ENCODE measurements at regions not wholly inside any gene's neighbourhood (a gene's known extent, or its start where the extent isn't known, plus 50 kb on each side); places are given as distances from the start of the nearest gene placed in this dataset.
"Not testable (repeated sequence)": the region's sequence is repeated elsewhere in the genome, so short reads cannot be mapped to it uniquely, and the experiment has no call there.

DNA sequence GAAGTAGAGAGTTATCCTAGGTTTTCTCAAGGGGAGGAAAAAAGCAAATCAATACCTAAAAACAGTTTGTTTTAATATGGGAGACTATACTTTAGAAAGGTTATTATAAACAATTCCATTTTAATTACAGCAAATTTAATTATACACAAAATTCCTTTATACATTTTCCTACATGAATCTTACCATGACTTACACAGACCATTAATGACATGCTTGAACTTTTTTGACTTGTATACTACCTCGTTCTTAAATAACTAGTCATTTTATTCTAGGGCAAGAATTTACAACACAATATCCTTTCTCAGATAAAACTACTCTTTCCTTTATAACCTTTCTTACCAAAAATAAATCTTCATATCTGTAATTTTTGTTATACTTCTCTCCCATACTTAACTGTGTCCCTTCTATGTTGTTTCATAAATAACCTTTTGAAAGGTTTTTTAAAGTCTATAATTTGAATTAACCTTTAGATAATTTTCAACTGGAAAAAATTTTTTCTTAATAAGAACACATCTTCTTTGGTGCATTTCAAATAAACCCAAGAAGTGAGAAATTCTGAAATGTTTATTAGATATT lies 729.4 kb downstream of the TENT5A start:
- Mint-ChIP-seq H3K9me3 (peaks cover 28% of the 10 kb centered on the region), H3K4me3 (no peak overlapping the region), H3K4me1 (ENCODE audit: low read depth) (no peaks in the 10 kb centered on the region), H3K36me3 (ENCODE audit: low read depth) (no peaks in the 10 kb centered on the region), H3K27ac (no peak overlapping the region), H3K27me3 (ENCODE audit: low read depth) (no peaks in the 10 kb centered on the region)
- no peak for DNase-seq (ENCODE audit: low spot score)

DNA sequence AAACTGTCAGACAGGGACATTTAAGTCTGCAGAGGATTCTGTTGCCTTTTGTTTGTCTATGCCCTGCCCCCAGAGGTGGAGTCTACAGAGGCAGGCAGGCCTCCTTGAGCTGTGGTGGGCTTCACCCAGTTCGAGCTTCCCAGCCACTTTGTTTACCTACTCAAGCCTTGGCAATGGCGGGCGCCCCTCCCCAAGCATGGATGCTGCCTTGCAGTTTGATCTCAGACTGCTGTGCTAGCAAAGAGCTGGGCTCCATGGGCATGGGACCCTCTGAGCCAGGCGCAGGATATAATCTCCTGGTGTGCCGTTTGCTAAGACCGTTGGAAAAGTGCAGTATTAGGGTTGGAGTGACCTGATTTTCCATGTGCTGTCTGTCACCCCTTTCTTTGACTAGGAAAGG lies 734.9 kb downstream of the TENT5A start:
- H3K4me1 Mint-ChIP-seq (ENCODE audit: low read depth); H3K27ac Mint-ChIP-seq; DNase-seq (ENCODE audit: low spot score); H3K36me3 Mint-ChIP-seq (ENCODE audit: low read depth); H3K27me3 Mint-ChIP-seq (ENCODE audit: low read depth); H3K4me3 Mint-ChIP-seq: not testable (repeated sequence)
- peaks cover 14% of the 10 kb centered on the region for H3K9me3 Mint-ChIP-seq

DNA sequence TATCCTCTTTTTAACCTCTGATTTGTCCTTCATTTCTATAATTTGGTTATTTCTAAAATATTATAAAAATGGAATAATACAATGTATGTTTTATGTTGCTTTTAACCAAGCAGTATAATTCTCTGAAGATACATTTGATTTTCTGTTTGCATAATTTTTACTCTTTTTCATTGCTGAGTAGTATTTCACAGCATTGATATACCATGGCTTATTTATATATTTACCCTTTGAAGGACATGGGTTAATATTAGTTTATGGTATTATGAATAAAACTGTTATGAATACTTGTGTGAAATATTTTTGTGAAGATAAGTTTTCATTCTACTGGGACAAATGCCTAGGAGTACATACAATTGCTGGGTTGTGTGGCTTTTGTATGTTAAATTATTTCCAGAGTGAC lies 748.6 kb downstream of the TENT5A start:
- no peaks in the 10 kb centered on the region for H3K4me1 Mint-ChIP-seq (ENCODE audit: low read depth)
- no peak overlapping the region for H3K4me3 Mint-ChIP-seq
- H3K27me3 Mint-ChIP-seq (ENCODE audit: low read depth): no peaks in the 10 kb centered on the region
- DNase-seq (ENCODE audit: low spot score): no peak
- H3K36me3 Mint-ChIP-seq (ENCODE audit: low read depth): no peaks in the 10 kb centered on the region
- H3K9me3 Mint-ChIP-seq: peaks cover 14% of the 10 kb centered on the region
- no peak overlapping the region for H3K27ac Mint-ChIP-seq

DNA sequence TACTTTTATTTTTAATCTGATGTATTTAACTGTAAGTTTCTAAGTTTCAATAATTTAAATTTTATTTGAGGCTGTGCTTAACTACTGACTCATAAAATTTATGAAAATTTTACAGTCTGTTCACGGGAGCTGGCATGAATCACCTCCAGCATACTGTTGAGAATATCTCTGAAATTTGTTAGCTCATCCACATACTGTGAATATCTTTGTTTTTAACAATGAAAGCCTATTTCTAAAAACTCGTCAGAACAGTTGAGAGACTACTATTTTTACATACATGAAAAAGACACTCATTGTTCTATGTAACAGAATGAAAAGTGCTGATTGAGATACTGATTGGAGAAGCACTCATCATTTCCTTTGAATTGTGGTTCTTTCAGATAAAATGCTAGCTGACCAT lies 749.3 kb downstream of the TENT5A start:
- Mint-ChIP-seq H3K4me1 (ENCODE audit: low read depth) (no peaks in the 10 kb centered on the region), H3K27me3 (ENCODE audit: low read depth) (no peaks in the 10 kb centered on the region), H3K27ac (no peak overlapping the region), H3K36me3 (ENCODE audit: low read depth) (no peaks in the 10 kb centered on the region), H3K9me3 (peaks cover 14% of the 10 kb centered on the region), H3K4me3 (no peak overlapping the region)
- DNase-seq (ENCODE audit: low spot score): no peak

DNA sequence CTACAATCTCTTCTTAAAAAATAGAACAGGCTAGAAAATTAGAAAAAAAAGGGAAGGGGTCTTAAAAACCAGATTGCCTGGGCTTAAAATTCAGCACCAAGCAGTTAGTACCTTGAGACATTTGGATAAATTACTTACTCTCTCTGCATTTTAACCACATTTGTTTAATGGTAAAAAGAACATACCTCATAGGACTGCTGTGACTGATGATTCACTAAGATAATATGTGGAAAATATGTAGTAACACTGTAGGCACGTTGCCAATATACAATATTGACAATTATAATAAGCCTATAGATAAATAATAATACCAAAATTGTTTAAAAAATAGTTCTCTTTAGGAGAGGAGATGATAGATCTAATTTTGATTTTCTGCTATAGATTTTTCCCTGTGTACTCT lies 750.4 kb downstream of the TENT5A start:
- H3K4me3 Mint-ChIP-seq: no peak overlapping the region

DNA sequence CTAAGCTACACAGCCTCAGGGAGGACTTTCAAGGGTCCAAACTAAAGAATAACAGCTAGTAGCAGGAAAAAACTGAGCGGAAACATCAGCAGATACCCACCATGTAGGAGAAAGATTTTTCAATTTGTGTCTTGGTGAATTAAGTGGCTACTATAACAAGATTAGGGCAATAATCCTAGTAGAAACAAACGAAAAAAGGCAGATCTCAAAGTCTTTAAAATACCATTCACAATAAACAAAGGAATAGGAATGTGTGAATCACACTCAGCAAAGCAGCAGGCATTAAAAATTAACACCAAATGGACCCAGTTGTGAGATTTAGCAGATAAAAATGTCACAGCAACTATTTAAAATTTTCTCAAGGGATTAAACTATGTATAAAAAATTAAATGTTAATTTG lies 761.2 kb downstream of the TENT5A start:
- Mint-ChIP-seq H3K4me3 (no peak overlapping the region), H3K27me3 (ENCODE audit: low read depth) (no peaks in the 10 kb centered on the region), H3K4me1 (ENCODE audit: low read depth) (no peaks in the 10 kb centered on the region), H3K9me3 (peaks cover 8% of the 10 kb centered on the region), H3K27ac (no peak overlapping the region), H3K36me3 (ENCODE audit: low read depth) (no peaks in the 10 kb centered on the region)
- no peak for DNase-seq (ENCODE audit: low spot score)

More for the DNA sequence above, 750.4 kb downstream of the TENT5A start:
- Mint-ChIP-seq H3K36me3 (ENCODE audit: low read depth) (no peaks in the 10 kb centered on the region), H3K27me3 (ENCODE audit: low read depth) (no peaks in the 10 kb centered on the region), H3K4me1 (ENCODE audit: low read depth) (no peaks in the 10 kb centered on the region), H3K27ac (no peak overlapping the region), H3K9me3 (peaks cover 9% of the 10 kb centered on the region)
- no peak for DNase-seq (ENCODE audit: low spot score)

DNA sequence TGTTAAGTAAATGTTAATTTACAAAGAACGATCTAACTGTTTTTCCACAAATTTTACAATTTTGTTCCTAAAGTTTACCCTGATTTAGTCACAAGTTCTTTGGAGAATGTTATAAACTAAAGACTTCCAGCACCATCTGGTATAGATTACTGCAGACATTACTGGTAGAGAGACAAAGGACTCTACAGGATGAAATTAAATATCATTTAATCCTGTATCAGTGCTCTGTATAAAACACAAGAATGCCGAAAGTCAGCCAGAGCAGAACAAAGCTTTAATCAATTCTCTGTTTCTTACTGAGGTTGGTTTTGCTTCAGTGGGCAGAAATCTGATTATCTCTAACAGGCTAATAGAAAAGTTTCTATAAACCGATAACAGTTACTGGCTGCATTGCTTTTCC lies 763.6 kb downstream of the TENT5A start:
- no peak overlapping the region for H3K27ac Mint-ChIP-seq
- no peak overlapping the region for H3K4me3 Mint-ChIP-seq
- H3K36me3 Mint-ChIP-seq (ENCODE audit: low read depth): no peaks in the 10 kb centered on the region
- H3K27me3 Mint-ChIP-seq (ENCODE audit: low read depth): no peaks in the 10 kb centered on the region
- H3K9me3 Mint-ChIP-seq: peaks cover 3% of the 10 kb centered on the region
- no peaks in the 10 kb centered on the region for H3K4me1 Mint-ChIP-seq (ENCODE audit: low read depth)
- DNase-seq (ENCODE audit: low spot score): no peak

DNA sequence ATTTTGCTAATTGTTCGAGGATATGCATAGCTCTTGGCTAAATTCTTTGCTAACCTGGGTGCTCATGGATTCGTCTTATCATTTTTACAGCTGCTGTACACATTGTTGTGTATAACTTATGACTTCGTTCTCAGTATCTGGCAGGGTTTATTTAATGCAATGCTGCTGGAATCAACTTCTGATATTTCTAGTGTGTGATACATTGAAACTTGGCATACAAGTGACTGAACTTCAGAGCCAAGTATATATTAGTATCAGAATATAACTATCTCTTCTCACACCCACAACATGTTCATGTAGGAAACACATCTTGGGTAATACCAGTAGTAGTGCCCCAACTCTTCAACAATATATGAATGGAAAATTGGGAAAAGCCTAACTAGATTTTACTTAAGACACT lies 764.2 kb downstream of the TENT5A start:
- Mint-ChIP-seq H3K27ac (no peak overlapping the region), H3K27me3 (ENCODE audit: low read depth) (no peaks in the 10 kb centered on the region), H3K36me3 (ENCODE audit: low read depth) (no peaks in the 10 kb centered on the region), H3K4me1 (ENCODE audit: low read depth) (no peaks in the 10 kb centered on the region), H3K9me3 (peaks cover 6% of the 10 kb centered on the region), H3K4me3 (no peak overlapping the region)
- no peak for DNase-seq (ENCODE audit: low spot score)

DNA sequence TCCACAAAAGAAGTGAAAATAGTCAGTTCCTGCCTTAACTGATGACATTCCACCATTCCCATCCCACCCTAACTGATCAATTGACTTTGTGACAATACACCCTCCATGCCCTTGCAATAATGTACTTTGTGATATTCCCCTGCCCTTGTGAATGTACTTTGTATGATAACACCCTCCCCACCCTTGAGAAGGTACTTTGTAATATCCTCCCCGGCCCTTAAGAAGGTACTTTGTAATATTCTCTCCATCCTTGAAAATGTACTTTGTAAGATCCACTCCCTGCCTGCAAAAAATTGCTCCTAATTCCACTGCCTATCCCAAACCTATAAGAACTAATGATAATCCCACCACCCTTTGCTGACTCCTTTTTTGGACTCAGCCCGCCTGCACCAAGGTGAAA lies 771.3 kb downstream of the TENT5A start:
- not testable (repeated sequence) for H3K36me3 Mint-ChIP-seq (ENCODE audit: low read depth); H3K9me3 Mint-ChIP-seq; H3K27me3 Mint-ChIP-seq (ENCODE audit: low read depth); H3K27ac Mint-ChIP-seq; H3K4me1 Mint-ChIP-seq (ENCODE audit: low read depth); DNase-seq (ENCODE audit: low spot score); H3K4me3 Mint-ChIP-seq

DNA sequence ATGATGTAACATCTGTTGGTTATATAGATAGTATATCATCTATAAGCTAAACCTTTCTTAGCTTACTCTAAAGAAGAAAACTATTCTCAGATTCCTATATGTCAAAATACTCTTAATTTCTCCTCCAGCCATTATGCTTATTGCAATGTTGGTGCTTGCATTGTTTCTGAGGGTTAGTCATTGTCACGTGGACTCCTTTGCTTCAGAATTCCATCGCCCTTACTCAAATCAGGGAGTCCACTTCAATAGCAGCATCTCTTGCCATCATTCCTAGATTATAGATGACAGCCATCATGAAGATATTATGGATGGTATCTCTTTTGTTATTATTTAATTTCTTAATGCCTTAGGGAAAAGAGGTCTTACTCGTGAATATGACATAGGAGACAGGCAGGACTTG lies 776.1 kb downstream of the TENT5A start:
- H3K4me1 Mint-ChIP-seq (ENCODE audit: low read depth): no peaks in the 10 kb centered on the region
- H3K27ac Mint-ChIP-seq: no peak overlapping the region
- no peak for DNase-seq (ENCODE audit: low spot score)
- H3K9me3 Mint-ChIP-seq: peaks cover 3% of the 10 kb centered on the region
- no peak overlapping the region for H3K4me3 Mint-ChIP-seq
- H3K27me3 Mint-ChIP-seq (ENCODE audit: low read depth): no peaks in the 10 kb centered on the region
- H3K36me3 Mint-ChIP-seq (ENCODE audit: low read depth): no peaks in the 10 kb centered on the region

DNA sequence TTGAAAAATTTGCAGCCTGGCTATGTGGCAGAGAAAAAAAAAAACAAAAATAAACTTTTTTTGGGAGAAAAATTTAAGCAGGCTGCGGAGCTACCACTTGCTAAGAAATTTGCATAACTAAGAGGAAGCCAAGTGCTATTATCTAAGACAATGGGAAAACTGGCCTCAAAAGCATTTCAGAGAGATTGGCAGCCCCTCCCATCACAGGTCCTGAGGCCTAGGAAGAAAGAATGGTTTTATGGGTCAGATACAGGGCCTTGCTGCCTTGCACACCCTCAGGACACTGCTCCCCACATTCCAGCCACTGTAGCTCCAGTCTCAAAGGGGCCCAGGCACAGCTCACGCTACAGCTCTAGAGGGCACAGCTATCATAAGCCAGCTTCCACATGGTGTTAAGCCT lies 777.9 kb downstream of the TENT5A start:
- Mint-ChIP-seq H3K4me1 (ENCODE audit: low read depth) (no peaks in the 10 kb centered on the region), H3K27me3 (ENCODE audit: low read depth) (no peaks in the 10 kb centered on the region), H3K4me3 (no peak overlapping the region), H3K36me3 (ENCODE audit: low read depth) (no peaks in the 10 kb centered on the region), H3K9me3 (no peaks in the 10 kb centered on the region), H3K27ac (no peak overlapping the region)
- no peak for DNase-seq (ENCODE audit: low spot score)

DNA sequence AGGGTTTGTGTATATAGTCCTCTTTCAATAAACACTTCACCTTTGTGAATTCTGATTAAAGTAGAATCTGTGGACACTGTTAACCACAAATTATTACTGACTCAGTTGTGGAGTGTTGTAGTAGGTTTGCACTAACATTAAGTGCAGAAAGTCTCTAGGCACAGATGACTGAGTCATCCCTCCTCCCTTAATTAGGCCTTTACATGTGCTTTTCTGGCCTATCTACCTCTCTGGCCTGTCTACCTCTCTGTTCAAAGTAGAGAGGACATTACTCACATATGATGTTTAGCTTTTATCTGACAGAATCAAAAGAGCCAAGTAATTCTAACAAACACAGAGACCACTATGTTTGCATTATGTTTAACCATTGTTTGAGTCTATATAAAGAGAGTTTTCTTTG lies 783.0 kb downstream of the TENT5A start:
- H3K9me3 Mint-ChIP-seq: no peaks in the 10 kb centered on the region
- H3K36me3 Mint-ChIP-seq (ENCODE audit: low read depth): no peaks in the 10 kb centered on the region
- no peak overlapping the region for H3K4me3 Mint-ChIP-seq
- H3K4me1 Mint-ChIP-seq (ENCODE audit: low read depth): no peaks in the 10 kb centered on the region
- no peak overlapping the region for H3K27ac Mint-ChIP-seq
- no peak for DNase-seq (ENCODE audit: low spot score)
- H3K27me3 Mint-ChIP-seq (ENCODE audit: low read depth): no peaks in the 10 kb centered on the region

DNA sequence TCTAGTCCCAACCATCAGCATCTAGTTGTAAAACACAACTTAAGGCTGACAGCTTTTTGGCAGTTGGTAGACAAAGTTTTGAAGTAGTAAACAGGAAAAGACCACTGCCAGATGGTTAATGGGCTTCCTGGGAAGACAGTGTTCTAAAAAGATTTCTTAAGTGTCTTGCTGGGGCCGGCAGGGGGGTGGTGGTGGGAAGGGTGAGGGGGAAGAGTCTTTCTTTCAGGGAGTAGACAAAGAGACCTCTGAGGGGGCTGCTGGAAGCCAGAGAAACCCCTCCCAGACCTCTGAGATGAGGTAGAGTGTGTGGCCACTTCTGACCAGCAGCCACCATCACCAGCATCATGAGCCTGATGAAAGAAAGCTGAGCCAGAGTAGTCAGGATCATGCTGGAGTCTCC lies 784.9 kb downstream of the TENT5A start:
- Mint-ChIP-seq H3K27me3 (ENCODE audit: low read depth) (no peaks in the 10 kb centered on the region), H3K27ac (no peak overlapping the region), H3K9me3 (no peaks in the 10 kb centered on the region), H3K4me3 (no peak overlapping the region), H3K4me1 (ENCODE audit: low read depth) (no peaks in the 10 kb centered on the region), H3K36me3 (ENCODE audit: low read depth) (no peaks in the 10 kb centered on the region)
- no peak for DNase-seq (ENCODE audit: low spot score)

DNA sequence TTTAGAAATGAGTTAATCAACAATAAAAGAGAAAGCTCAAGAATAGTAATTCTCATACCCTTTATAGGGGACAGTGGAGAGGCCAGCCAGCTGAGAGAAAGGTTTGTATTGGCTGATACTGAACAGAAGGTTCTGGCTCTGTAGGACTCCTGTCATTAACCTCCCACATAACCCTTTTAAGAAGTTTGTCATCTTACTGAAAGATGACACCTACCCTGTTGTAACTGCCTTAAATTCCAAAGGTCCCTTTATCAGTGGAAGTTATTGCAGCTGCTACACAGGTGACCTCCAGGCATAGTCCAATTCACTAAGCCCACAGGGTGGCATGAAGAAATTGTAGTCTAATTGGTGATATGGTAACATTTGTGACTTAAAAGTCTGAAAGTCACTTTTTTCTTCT lies 790.1 kb downstream of the TENT5A start:
- H3K27ac Mint-ChIP-seq: no peak overlapping the region
- no peak overlapping the region for H3K4me3 Mint-ChIP-seq
- no peaks in the 10 kb centered on the region for H3K36me3 Mint-ChIP-seq (ENCODE audit: low read depth)
- H3K4me1 Mint-ChIP-seq (ENCODE audit: low read depth): no peaks in the 10 kb centered on the region
- H3K27me3 Mint-ChIP-seq (ENCODE audit: low read depth): no peaks in the 10 kb centered on the region
- H3K9me3 Mint-ChIP-seq: no peaks in the 10 kb centered on the region
- DNase-seq (ENCODE audit: low spot score): no peak

DNA sequence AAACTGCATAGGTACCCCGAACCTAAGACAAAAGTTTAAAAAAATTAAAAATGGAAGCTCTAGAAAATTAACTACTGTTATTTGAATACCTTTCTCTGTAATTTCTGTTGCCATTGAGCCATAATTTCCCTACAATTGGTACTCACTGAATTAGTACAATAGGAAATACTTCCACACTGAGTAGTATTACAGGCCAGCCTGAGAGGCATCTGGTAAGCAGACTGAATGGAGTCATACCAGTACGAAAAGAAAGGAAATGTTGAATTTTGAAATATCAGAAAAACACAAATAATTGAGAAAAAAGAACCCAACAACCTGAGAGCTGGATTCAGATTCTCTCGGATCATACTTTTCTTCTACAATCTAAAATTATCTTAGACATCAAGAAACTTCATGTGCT lies 791.3 kb downstream of the TENT5A start:
- DNase-seq (ENCODE audit: low spot score): no peak
- H3K4me3 Mint-ChIP-seq: no peak overlapping the region
- H3K4me1 Mint-ChIP-seq (ENCODE audit: low read depth): no peaks in the 10 kb centered on the region
- no peak overlapping the region for H3K27ac Mint-ChIP-seq
- H3K27me3 Mint-ChIP-seq (ENCODE audit: low read depth): no peaks in the 10 kb centered on the region
- H3K36me3 Mint-ChIP-seq (ENCODE audit: low read depth): no peaks in the 10 kb centered on the region
- no peaks in the 10 kb centered on the region for H3K9me3 Mint-ChIP-seq
